HG03025 (cell line): ENCODE measurements at regions not wholly inside any gene's neighbourhood (a gene's known extent, or its start where the extent isn't known, plus 50 kb on each side); places are given as distances from the start of the nearest gene placed in this dataset.

Experiments used
- ATAC-seq: cut with Tn5 transposase; IDR thresholded peaks from one replicate; pipeline ENCODE4 v1.9.1; 2021; ENCODE audit warnings: mild to moderate bottlenecking, moderate library complexity; ENCODE audit not compliant: unreplicated experiment, low FRiP score

- no peak for ATAC-seq
Observed at GRCh38 chr3:79937567-79937966, 169.8 kb upstream of the ROBO1 start.

DNA sequence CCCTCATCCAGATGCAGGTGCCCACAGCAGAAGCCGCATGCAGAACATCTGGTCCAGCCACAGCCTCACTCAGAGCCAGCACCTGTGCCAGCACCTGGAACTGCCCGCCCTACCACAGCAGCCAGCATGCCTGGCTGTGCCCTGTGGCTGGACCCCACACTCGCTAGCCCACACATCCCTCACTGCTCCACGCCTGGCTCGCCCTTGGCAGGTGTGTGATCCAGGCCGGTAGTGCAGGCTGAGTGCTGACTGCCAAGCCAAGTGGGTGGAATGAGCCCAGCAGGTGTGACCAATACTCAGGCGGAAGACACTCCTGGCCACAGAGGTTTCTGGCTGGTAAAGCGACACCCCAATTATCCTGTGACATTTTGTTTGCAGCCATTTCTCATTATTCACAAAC lies 162.4 kb upstream of the ROBO1 start:
- ATAC-seq, result no peak

- no peak for ATAC-seq
Observed at GRCh38 chr3:79928687-79929408, 161.1 kb upstream of the ROBO1 start.

GRCh38 chr3:79926522-79926921 lies 158.7 kb upstream of the ROBO1 start:
- ATAC-seq, result no peak

DNA sequence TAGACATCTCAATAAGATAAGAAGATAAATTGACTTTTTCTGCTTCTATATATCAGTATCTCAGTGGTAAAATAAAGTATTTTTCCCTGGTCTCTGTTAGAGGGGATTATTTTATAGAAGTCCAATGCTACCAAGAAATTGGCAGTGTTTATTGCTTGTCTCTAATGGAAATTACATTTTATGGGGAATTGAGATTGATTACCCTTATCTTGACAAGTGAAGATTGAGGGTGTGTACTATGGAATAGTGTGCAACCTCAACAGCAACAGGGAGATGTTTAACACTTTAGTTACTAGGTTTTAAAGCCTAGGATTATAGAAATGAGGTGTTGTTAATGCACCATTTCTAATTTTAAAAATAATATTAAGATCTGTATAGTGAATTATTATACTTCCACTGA lies 154.8 kb upstream of the ROBO1 start:
- no peak for ATAC-seq

DNA sequence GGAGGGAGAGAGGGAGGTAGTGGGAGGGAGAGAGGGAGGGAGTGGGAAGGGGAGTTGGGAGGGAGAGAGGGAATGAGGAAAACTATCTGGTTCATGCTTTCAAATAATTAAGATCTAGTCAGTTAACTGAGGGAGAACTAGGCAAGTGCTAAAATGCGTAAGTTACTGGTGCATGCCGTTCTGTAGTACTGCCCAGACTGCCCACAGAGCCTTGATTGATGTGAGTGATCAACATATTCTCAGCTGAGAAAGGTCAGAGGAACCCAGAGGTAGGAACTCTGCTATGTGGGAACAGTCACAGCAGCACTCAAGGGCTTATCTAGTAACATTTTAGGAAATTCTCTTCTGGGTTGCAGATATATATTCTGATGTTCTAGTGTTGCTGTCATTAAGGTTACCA lies 149.8 kb upstream of the ROBO1 start:
- ATAC-seq, result no peak

- no peak for ATAC-seq
Observed at GRCh38 chr3:79910337-79910736, 142.5 kb upstream of the ROBO1 start.

GRCh38 chr3:79906106-79906505 lies 138.3 kb upstream of the ROBO1 start:
- no peak for ATAC-seq

DNA sequence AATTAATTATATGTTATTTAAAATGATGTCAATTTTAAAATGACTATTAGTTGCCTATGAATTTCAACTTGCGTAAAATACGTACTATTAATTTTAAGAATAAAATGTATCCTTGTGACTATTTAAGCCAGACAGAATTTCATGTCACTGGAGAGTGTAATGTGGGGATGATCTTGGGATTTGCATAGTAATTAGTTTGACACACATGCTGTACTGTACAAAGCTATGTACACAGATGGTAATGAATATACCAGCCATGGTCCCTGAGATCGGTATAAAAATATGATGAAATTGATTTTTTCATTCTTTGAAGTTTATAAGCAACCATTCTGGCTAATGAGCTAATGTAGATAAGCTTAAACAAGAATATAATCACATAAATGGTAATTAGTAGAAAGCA lies 134.4 kb upstream of the ROBO1 start:
- ATAC-seq, result no peak

GRCh38 chr3:79898907-79899306 lies 131.1 kb upstream of the ROBO1 start:
- no peak for ATAC-seq

- no peak for ATAC-seq
Observed at GRCh38 chr3:79896086-79896485, 128.3 kb upstream of the ROBO1 start.

DNA sequence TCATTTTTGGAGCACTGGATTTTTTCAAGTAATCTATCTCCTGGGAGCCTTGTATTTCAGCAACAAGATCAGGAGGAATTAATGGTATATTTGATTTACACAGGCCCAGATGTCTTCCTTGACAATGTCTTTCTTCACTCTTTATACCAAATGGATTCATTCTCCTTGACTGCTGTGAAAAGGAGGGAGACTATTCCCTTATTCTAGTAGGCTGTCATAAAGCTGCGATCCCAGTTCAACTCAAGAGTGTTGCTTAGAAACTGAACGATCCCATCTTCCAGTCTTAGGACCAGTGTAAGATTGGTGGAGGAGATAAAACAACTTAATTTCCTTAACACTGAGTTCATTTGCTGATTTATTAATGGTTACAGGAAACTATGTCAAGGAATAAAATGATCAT lies 119.4 kb upstream of the ROBO1 start:
- ATAC-seq, result no peak

DNA sequence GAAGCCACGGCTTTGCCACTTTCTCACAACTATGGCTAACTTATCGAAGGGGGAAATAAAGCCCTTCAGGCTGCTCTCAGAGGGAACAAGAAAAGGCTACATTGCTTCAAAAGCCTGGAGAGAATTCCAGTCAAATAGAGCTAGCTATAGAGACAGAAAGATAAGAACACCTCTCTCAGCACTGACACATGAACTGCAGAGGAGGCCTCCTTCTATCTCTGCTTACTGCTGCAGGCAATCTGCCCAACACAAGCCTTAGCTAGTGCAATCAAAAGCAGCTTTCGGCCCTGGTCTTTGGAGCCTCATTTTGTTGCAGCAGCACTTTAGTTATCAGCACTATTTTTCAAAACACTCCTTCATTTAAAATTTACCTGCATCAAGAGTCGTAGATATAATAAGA lies 118.4 kb upstream of the ROBO1 start:
- ATAC-seq, result no peak

GRCh38 chr3:79885407-79885806 lies 117.6 kb upstream of the ROBO1 start:
- ATAC-seq, result no peak

- no peak for ATAC-seq
Observed at GRCh38 chr3:79884354-79884753, 116.6 kb upstream of the ROBO1 start.

- ATAC-seq, result no peak
Observed at GRCh38 chr3:79881431-79881830, 113.6 kb upstream of the ROBO1 start.

DNA sequence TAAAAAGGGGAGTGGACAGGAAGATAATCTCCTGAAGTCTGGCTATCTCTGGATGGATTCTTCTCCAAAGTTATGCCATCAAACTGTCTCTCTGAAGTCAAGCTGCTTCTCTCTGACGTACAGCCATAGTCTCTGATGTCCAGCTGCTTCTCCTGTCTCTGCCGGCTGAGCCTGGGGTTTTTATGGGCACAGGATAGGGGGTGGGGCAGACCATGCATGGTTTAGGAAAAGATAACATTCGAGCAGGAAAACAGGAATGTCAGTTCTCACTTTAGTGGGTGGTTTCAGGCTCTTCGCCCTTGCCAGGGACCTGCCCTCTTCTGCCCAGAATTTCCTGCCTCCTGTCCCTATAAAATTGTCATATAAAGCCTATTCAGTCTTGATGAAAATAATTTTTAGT lies 110.9 kb upstream of the ROBO1 start:
- no peak for ATAC-seq

DNA sequence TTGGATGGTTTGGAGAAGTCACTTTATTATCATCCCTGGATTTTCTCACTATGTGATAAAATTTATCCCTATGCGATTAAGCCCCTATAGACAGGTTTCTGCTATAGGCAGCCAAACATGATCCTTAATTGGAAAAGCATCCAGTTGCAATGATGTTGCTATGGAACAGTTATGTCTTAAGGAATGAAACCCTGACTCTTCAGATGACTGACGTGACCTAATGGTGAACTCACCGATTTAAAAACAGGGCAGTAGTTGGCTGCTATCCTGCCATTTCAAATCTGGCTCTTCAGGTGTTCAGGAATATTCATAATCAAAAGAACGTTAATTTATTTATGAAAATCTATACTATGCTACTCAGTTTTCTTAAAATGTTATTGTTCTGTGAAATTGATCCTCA lies 106.8 kb upstream of the ROBO1 start:
- ATAC-seq, result no peak

DNA sequence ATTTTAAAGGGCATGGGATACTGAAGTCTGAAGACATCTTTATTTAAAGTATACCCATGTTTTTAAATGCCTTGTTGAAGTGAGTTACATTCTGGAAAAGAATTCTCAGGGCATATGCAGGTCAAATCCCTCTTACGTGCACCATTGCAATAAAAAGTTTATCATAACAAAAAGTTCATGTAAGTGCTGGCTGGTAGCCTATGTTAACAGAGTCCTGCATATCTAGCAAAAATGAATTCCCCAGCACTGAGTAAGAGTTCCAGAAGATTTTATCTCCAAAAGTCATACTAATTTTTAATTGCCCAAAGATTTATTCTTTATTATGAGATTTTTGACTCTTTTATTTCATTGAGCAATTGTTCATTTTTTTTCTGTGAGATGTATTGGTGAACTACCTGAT lies 104.7 kb upstream of the ROBO1 start:
- no peak for ATAC-seq

GRCh38 chr3:79871656-79872055 lies 103.9 kb upstream of the ROBO1 start:
- ATAC-seq, result no peak

- no peak for ATAC-seq
Observed at GRCh38 chr3:79870313-79870620, 102.5 kb upstream of the ROBO1 start.

DNA sequence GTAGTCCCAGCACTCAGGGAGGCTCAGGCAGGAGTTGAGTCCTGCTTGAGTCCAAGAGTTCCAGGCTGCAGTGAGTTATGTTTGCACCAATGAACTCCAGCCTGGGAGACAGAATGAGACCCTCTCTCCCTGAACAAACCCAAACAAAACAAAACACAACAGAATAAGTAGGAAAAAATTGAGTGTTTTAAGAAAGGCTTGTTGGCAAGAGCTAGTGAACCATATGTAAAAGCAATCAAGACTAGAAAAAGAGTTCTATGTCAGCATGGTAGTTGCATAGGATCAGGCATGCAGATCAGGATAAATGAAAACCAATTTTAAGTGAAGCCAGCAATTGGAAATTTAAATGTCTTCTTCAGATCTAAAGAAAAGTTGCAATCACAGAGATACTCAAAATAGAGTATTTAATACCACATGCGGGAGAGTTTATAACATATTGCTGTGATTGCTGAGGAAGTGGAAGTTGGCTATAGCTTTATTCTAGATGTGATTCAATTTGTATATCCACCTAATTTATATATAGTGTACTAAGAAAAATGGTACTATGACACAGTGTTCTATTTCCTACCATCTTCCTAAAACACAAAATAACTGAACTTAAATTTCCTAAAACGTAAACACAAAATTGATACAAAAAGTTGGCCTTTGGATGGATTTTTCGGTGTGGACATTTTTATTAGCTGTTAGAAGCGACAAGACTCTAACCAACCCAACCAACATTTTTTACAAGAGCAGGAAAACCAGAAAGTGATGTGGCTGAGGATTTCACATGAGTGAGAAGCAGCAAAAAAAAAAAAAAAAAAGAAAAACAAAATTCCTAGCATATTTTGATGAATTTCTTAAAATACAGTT lies 101.9 kb upstream of the ROBO1 start:
- no peak for ATAC-seq
